ENCODE measurements at regions not wholly inside any gene's neighbourhood (a gene's known extent, or its start where the extent isn't known, plus 50 kb on each side); places are given as distances from the start of the nearest gene placed in this dataset.
"Not testable (repeated sequence)": the region's sequence is repeated elsewhere in the genome, so short reads cannot be mapped to it uniquely, and the experiment has no call there.

GRCh38 chr6:92415656-92416055 lies 1003.7 kb downstream of the EPHA7 start:
- no peak overlapping the region for H3K4me3 ChIP-seq
- peaks cover 6% of the 10 kb centered on the region for H3K9me3 ChIP-seq
- ATAC-seq (no peak), DNase-seq (no peak)
- no peak for TF ChIP-seq CTCF (IDR thresholded peaks at IDR 0.05)
- intact Hi-C loops (cut with DNase I, micrococcal nuclease), result no loop called here
- no peaks in the 10 kb centered on the region for H3K4me1 ChIP-seq (ENCODE audit: low read depth)
- no peaks in the 10 kb centered on the region for H3K36me3 ChIP-seq (ENCODE audit: low read depth)

- H3K9me3 ChIP-seq, result peaks cover 9% of the 10 kb centered on the region
- TF ChIP-seq CTCF (IDR thresholded peaks at IDR 0.05), result no peak
- H3K4me1 ChIP-seq (ENCODE audit: low read depth), result no peaks in the 10 kb centered on the region
- intact Hi-C loops (cut with DNase I, micrococcal nuclease), result no loop called here
- no peak for ATAC-seq
- H3K36me3 ChIP-seq (ENCODE audit: low read depth), result no peaks in the 10 kb centered on the region
- no peak overlapping the region for H3K4me3 ChIP-seq
- no peak for DNase-seq
These were observed 1011.0 kb downstream of the EPHA7 start for GRCh38 chr6:92408350-92408749.

GRCh38 chr6:92404281-92404680 lies 1015.1 kb downstream of the EPHA7 start:
- TF ChIP-seq CTCF (IDR thresholded peaks at IDR 0.05), result no peak
- peaks cover 4% of the 10 kb centered on the region for H3K9me3 ChIP-seq
- no peaks in the 10 kb centered on the region for H3K36me3 ChIP-seq (ENCODE audit: low read depth)
- intact Hi-C loops (cut with DNase I, micrococcal nuclease), result no loop called here
- ATAC-seq, result no peak
- H3K4me1 ChIP-seq (ENCODE audit: low read depth), result no peaks in the 10 kb centered on the region
- no peak overlapping the region for H3K4me3 ChIP-seq
- no peak for DNase-seq

DNA sequence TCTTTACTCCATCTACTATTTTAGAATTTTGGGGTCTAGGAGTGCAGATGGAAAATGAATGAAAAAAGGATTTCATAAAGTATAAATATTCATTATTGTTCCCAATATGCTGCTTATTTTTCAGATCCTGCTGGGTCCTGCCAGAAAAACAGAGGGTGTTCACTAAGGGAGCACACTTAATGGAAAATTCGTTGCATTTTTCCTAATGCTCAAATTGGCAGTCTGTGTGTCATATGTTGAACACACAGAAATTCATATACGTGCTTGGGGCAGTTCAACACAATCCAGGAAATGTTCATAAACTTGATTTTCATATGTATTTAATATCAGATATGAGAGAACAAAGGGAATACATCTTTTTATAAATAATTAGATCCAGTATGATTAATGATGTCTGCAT lies 1019.4 kb downstream of the EPHA7 start:
- intact Hi-C loops (cut with DNase I, micrococcal nuclease), result no loop called here
- no peak for DNase-seq

GRCh38 chr6:92388706-92389105 lies 1030.7 kb downstream of the EPHA7 start:
- ATAC-seq; H3K4me3 ChIP-seq; H3K9me3 ChIP-seq; H3K4me1 ChIP-seq (ENCODE audit: low read depth); H3K36me3 ChIP-seq (ENCODE audit: low read depth); intact Hi-C loops (cut with DNase I, micrococcal nuclease); DNase-seq: not testable (repeated sequence)

More for the DNA sequence above, 1019.4 kb downstream of the EPHA7 start:
- H3K9me3 ChIP-seq, result no peaks in the 10 kb centered on the region
- no peaks in the 10 kb centered on the region for H3K4me1 ChIP-seq (ENCODE audit: low read depth)
- H3K4me3 ChIP-seq, result no peak overlapping the region
- no peak for ATAC-seq
- no peaks in the 10 kb centered on the region for H3K36me3 ChIP-seq (ENCODE audit: low read depth)
- no peak for TF ChIP-seq CTCF (IDR thresholded peaks at IDR 0.05)

GRCh38 chr6:92380803-92381601 lies 1038.4 kb downstream of the EPHA7 start:
- ATAC-seq, result no peak

More at GRCh38 chr6:92380803-92381601, 1038.4 kb downstream of the EPHA7 start:
- no peak for DNase-seq
- no peak for TF ChIP-seq CTCF (IDR thresholded peaks at IDR 0.05)
- Histone ChIP-seq H3K4me1 (ENCODE audit: low read depth) (no peaks in the 10 kb centered on the region), H3K36me3 (ENCODE audit: low read depth) (no peaks in the 10 kb centered on the region), H3K4me3 (no peak overlapping the region), H3K9me3 (no peaks in the 10 kb centered on the region)
- intact Hi-C loops (cut with DNase I, micrococcal nuclease), result no loop called here
